ENCODE measurements at regions not wholly inside any gene's neighbourhood (a gene's known extent, or its start where the extent isn't known, plus 50 kb on each side); places are given as distances from the start of the nearest gene placed in this dataset.
"Not testable (repeated sequence)": the region's sequence is repeated elsewhere in the genome, so short reads cannot be mapped to it uniquely, and the experiment has no call there.

GRCh38 chr5:136565457-136565856 is 200.1 kb upstream of the TRPC7 start:
- 44 to 46% methylated on average over 3 of the region's 3 CpGs for WGBS, 2 donors
- H3K4me1 ChIP-seq (ENCODE audit: control insufficient read depth in 2 of 2, insufficient read depth in 2 of 2, low read length in 1 of 2); H3K27me3 ChIP-seq (ENCODE audit: control insufficient read depth in 1 of 2, insufficient read depth in 2 of 2, low read length in 2 of 2); H3K36me3 ChIP-seq (ENCODE audit: control insufficient read depth in 2 of 2, insufficient read depth in 2 of 2, low read length in 1 of 2); H3K27ac ChIP-seq (ENCODE audit: low read depth in 2 of 2, low read length in 1 of 2); H3K9me3 ChIP-seq (ENCODE audit: control insufficient read depth in 2 of 2, insufficient read depth in 1 of 2, low read depth in 1 of 2, low read length in 1 of 2); H3K4me3 ChIP-seq (ENCODE audit: low read depth in 1 of 2, low read length in 2 of 2): not testable (repeated sequence)

GRCh38 chr5:136565050-136565449 is 199.7 kb upstream of the TRPC7 start:
- WGBS, 2 donors, result 60 to 72% methylated on average over 1 of the region's 1 CpG
- not testable (repeated sequence) for H3K4me1 ChIP-seq (ENCODE audit: control insufficient read depth in 2 of 2, insufficient read depth in 2 of 2, low read length in 1 of 2); H3K27me3 ChIP-seq (ENCODE audit: control insufficient read depth in 1 of 2, insufficient read depth in 2 of 2, low read length in 2 of 2); H3K27ac ChIP-seq (ENCODE audit: low read depth in 2 of 2, low read length in 1 of 2); H3K36me3 ChIP-seq (ENCODE audit: control insufficient read depth in 2 of 2, insufficient read depth in 2 of 2, low read length in 1 of 2); H3K9me3 ChIP-seq (ENCODE audit: control insufficient read depth in 2 of 2, insufficient read depth in 1 of 2, low read depth in 1 of 2, low read length in 1 of 2); H3K4me3 ChIP-seq (ENCODE audit: low read depth in 1 of 2, low read length in 2 of 2)

- not testable (repeated sequence) for H3K36me3 ChIP-seq (ENCODE audit: control insufficient read depth in 2 of 2, insufficient read depth in 2 of 2, low read length in 1 of 2); H3K4me3 ChIP-seq (ENCODE audit: low read depth in 1 of 2, low read length in 2 of 2); H3K27ac ChIP-seq (ENCODE audit: low read depth in 2 of 2, low read length in 1 of 2); H3K4me1 ChIP-seq (ENCODE audit: control insufficient read depth in 2 of 2, insufficient read depth in 2 of 2, low read length in 1 of 2); H3K9me3 ChIP-seq (ENCODE audit: control insufficient read depth in 2 of 2, insufficient read depth in 1 of 2, low read depth in 1 of 2, low read length in 1 of 2); H3K27me3 ChIP-seq (ENCODE audit: control insufficient read depth in 1 of 2, insufficient read depth in 2 of 2, low read length in 2 of 2)
- WGBS, 2 donors, result 91 to 92% methylated on average over 5 of the region's 5 CpGs
Observed at GRCh38 chr5:136564431-136564830, 199.1 kb upstream of the TRPC7 start.

GRCh38 chr5:136563489-136563888 is 198.1 kb upstream of the TRPC7 start:
- Histone ChIP-seq H3K36me3 (ENCODE audit: control insufficient read depth in 2 of 2, insufficient read depth in 2 of 2, low read length in 1 of 2) (no peaks in the 10 kb centered on the region), H3K9me3 (ENCODE audit: control insufficient read depth in 2 of 2, insufficient read depth in 1 of 2, low read depth in 1 of 2, low read length in 1 of 2) (no peaks in the 10 kb centered on the region), H3K4me3 (ENCODE audit: low read depth in 1 of 2, low read length in 2 of 2) (no peak overlapping the region), H3K27me3 (ENCODE audit: control insufficient read depth in 1 of 2, insufficient read depth in 2 of 2, low read length in 2 of 2) (peaks cover 0 to 3% of the 10 kb centered on the region in 2 donors), H3K4me1 (ENCODE audit: control insufficient read depth in 2 of 2, insufficient read depth in 2 of 2, low read length in 1 of 2) (no peaks in the 10 kb centered on the region), H3K27ac (ENCODE audit: low read depth in 2 of 2, low read length in 1 of 2) (no peak overlapping the region)
- WGBS, 2 donors, result 63 to 64% methylated on average over 6 of the region's 6 CpGs

- Histone ChIP-seq H3K36me3 (ENCODE audit: control insufficient read depth in 2 of 2, insufficient read depth in 2 of 2, low read length in 1 of 2) (no peaks in the 10 kb centered on the region), H3K27ac (ENCODE audit: low read depth in 2 of 2, low read length in 1 of 2) (no peak overlapping the region), H3K27me3 (ENCODE audit: control insufficient read depth in 1 of 2, insufficient read depth in 2 of 2, low read length in 2 of 2) (peaks cover 0 to 3% of the 10 kb centered on the region in 2 donors), H3K9me3 (ENCODE audit: control insufficient read depth in 2 of 2, insufficient read depth in 1 of 2, low read depth in 1 of 2, low read length in 1 of 2) (peaks cover 0 to 4% of the 10 kb centered on the region in 2 donors), H3K4me1 (ENCODE audit: control insufficient read depth in 2 of 2, insufficient read depth in 2 of 2, low read length in 1 of 2) (no peaks in the 10 kb centered on the region), H3K4me3 (ENCODE audit: low read depth in 1 of 2, low read length in 2 of 2) (no peak overlapping the region)
- WGBS, 2 donors, result 60 to 63% methylated on average over 1 of the region's 1 CpG
Observed at GRCh38 chr5:136560126-136560525, 194.8 kb upstream of the TRPC7 start.

GRCh38 chr5:136559651-136560050 is 194.3 kb upstream of the TRPC7 start:
- Histone ChIP-seq H3K27me3 (ENCODE audit: control insufficient read depth in 1 of 2, insufficient read depth in 2 of 2, low read length in 2 of 2) (peaks cover 0 to 3% of the 10 kb centered on the region in 2 donors), H3K4me1 (ENCODE audit: control insufficient read depth in 2 of 2, insufficient read depth in 2 of 2, low read length in 1 of 2) (no peaks in the 10 kb centered on the region), H3K9me3 (ENCODE audit: control insufficient read depth in 2 of 2, insufficient read depth in 1 of 2, low read depth in 1 of 2, low read length in 1 of 2) (peaks cover 0 to 4% of the 10 kb centered on the region in 2 donors), H3K36me3 (ENCODE audit: control insufficient read depth in 2 of 2, insufficient read depth in 2 of 2, low read length in 1 of 2) (no peaks in the 10 kb centered on the region), H3K4me3 (ENCODE audit: low read depth in 1 of 2, low read length in 2 of 2) (no peak overlapping the region), H3K27ac (ENCODE audit: low read depth in 2 of 2, low read length in 1 of 2) (no peak overlapping the region)
- WGBS, 2 donors, result 59 to 66% methylated on average over 2 of the region's 2 CpGs

- not testable (repeated sequence) for H3K27ac ChIP-seq (ENCODE audit: low read depth in 2 of 2, low read length in 1 of 2); H3K27me3 ChIP-seq (ENCODE audit: control insufficient read depth in 1 of 2, insufficient read depth in 2 of 2, low read length in 2 of 2); H3K9me3 ChIP-seq (ENCODE audit: control insufficient read depth in 2 of 2, insufficient read depth in 1 of 2, low read depth in 1 of 2, low read length in 1 of 2); H3K4me3 ChIP-seq (ENCODE audit: low read depth in 1 of 2, low read length in 2 of 2); H3K36me3 ChIP-seq (ENCODE audit: control insufficient read depth in 2 of 2, insufficient read depth in 2 of 2, low read length in 1 of 2); H3K4me1 ChIP-seq (ENCODE audit: control insufficient read depth in 2 of 2, insufficient read depth in 2 of 2, low read length in 1 of 2)
- 74 to 81% methylated on average over 2 of the region's 2 CpGs for WGBS, 2 donors
Observed at GRCh38 chr5:136547096-136547495, 181.8 kb upstream of the TRPC7 start.

GRCh38 chr5:136546441-136546840 is 181.1 kb upstream of the TRPC7 start:
- WGBS, 2 donors, result 86 to 87% methylated on average over 3 of the region's 3 CpGs
- H3K4me3 ChIP-seq (ENCODE audit: low read depth in 1 of 2, low read length in 2 of 2); H3K4me1 ChIP-seq (ENCODE audit: control insufficient read depth in 2 of 2, insufficient read depth in 2 of 2, low read length in 1 of 2); H3K9me3 ChIP-seq (ENCODE audit: control insufficient read depth in 2 of 2, insufficient read depth in 1 of 2, low read depth in 1 of 2, low read length in 1 of 2); H3K27me3 ChIP-seq (ENCODE audit: control insufficient read depth in 1 of 2, insufficient read depth in 2 of 2, low read length in 2 of 2); H3K27ac ChIP-seq (ENCODE audit: low read depth in 2 of 2, low read length in 1 of 2); H3K36me3 ChIP-seq (ENCODE audit: control insufficient read depth in 2 of 2, insufficient read depth in 2 of 2, low read length in 1 of 2): not testable (repeated sequence)

- H3K4me3 ChIP-seq (ENCODE audit: low read depth in 1 of 2, low read length in 2 of 2); H3K9me3 ChIP-seq (ENCODE audit: control insufficient read depth in 2 of 2, insufficient read depth in 1 of 2, low read depth in 1 of 2, low read length in 1 of 2); H3K36me3 ChIP-seq (ENCODE audit: control insufficient read depth in 2 of 2, insufficient read depth in 2 of 2, low read length in 1 of 2); H3K27ac ChIP-seq (ENCODE audit: low read depth in 2 of 2, low read length in 1 of 2); H3K27me3 ChIP-seq (ENCODE audit: control insufficient read depth in 1 of 2, insufficient read depth in 2 of 2, low read length in 2 of 2); H3K4me1 ChIP-seq (ENCODE audit: control insufficient read depth in 2 of 2, insufficient read depth in 2 of 2, low read length in 1 of 2): not testable (repeated sequence)
- 72 to 76% methylated on average over 5 of the region's 5 CpGs for WGBS, 2 donors
Observed at GRCh38 chr5:136545031-136545430, 179.7 kb upstream of the TRPC7 start.

GRCh38 chr5:136538534-136538933 is 173.2 kb upstream of the TRPC7 start:
- Histone ChIP-seq H3K27ac (ENCODE audit: low read depth in 2 of 2, low read length in 1 of 2) (no peak overlapping the region), H3K27me3 (ENCODE audit: control insufficient read depth in 1 of 2, insufficient read depth in 2 of 2, low read length in 2 of 2) (no peaks in the 10 kb centered on the region), H3K36me3 (ENCODE audit: control insufficient read depth in 2 of 2, insufficient read depth in 2 of 2, low read length in 1 of 2) (no peaks in the 10 kb centered on the region), H3K9me3 (ENCODE audit: control insufficient read depth in 2 of 2, insufficient read depth in 1 of 2, low read depth in 1 of 2, low read length in 1 of 2) (no peaks in the 10 kb centered on the region), H3K4me1 (ENCODE audit: control insufficient read depth in 2 of 2, insufficient read depth in 2 of 2, low read length in 1 of 2) (no peaks in the 10 kb centered on the region), H3K4me3 (ENCODE audit: low read depth in 1 of 2, low read length in 2 of 2) (no peak overlapping the region)
- whole genome bisulfite sequencing, 2 donors, result 83 to 85% methylated on average over 2 of the region's 2 CpGs

Measured in esophagus (tissue), 2 donors.